ENCODE measurements at regions not wholly inside any gene's neighbourhood (a gene's known extent, or its start where the extent isn't known, plus 50 kb on each side); places are given as distances from the start of the nearest gene placed in this dataset.

DNA sequence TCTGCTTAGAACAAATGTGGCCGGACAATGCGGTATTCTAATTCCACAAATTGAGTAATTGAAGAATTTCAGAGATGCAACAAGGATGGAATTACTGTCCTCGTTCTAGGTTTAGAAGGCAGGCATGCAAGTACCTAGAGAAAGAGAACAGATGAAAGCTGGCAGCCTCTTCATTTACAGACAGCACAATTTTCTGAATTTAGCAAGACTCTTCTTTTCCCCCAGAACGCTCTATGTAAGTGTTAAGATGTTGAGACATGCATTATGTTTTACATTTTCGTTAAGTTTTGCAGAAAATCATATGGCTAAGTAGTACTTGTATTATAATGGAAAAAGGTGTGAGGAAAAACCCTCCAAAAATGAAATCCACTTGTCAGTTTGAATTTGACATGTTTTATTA lies 259.5 kb upstream of the ARRDC3 start:
- TF ChIP-seq, protein P1, sequence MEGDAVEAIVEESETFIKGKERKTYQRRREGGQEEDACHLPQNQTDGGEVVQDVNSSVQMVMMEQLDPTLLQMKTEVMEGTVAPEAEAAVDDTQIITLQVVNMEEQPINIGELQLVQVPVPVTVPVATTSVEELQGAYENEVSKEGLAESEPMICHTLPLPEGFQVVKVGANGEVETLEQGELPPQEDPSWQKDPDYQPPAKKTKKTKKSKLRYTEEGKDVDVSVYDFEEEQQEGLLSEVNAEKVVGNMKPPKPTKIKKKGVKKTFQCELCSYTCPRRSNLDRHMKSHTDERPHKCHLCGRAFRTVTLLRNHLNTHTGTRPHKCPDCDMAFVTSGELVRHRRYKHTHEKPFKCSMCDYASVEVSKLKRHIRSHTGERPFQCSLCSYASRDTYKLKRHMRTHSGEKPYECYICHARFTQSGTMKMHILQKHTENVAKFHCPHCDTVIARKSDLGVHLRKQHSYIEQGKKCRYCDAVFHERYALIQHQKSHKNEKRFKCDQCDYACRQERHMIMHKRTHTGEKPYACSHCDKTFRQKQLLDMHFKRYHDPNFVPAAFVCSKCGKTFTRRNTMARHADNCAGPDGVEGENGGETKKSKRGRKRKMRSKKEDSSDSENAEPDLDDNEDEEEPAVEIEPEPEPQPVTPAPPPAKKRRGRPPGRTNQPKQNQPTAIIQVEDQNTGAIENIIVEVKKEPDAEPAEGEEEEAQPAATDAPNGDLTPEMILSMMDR (conservative IDR thresholded peaks at IDR 0.05; ENCODE audit: low read length): no peak
- no peak for TF ChIP-seq EZH2phosphoT487 (IDR thresholded peaks at IDR 0.05; ENCODE audit: borderline replicate concordance)

Measured in Loucy (cell line).